Activated T-helper 17 cell treated with anti-CD3 and anti-CD28 coated beads, Interleukin-2, amount 50 U/mL, for 72 hours (primary cell): ENCODE measurements at regions not wholly inside any gene's neighbourhood (a gene's known extent, or its start where the extent isn't known, plus 50 kb on each side); places are given as distances from the start of the nearest gene placed in this dataset.

Source experiments
- ATAC-seq: fragments of 150-1000 bp; cut with Tn5 transposase; replicated peaks from 2 replicates; pipeline ENCODE4 v1.10.0; 2021; ENCODE audit warnings: mild to moderate bottlenecking, moderate library complexity
- H3K27ac Mint-ChIP-seq: one replicate; pipeline ENCODE4 v1.8.0; 2022; ENCODE audit warnings: mixed read lengths
- H3K27me3 Mint-ChIP-seq: one replicate; pipeline ENCODE4 v1.8.0; 2022; ENCODE audit warnings: mixed read lengths
- H3K36me3 Mint-ChIP-seq: one replicate; pipeline ENCODE4 v1.8.0; 2022; ENCODE audit warnings: low read depth, mild to moderate bottlenecking, mixed read lengths
- H3K4me1 Mint-ChIP-seq: one replicate; pipeline ENCODE4 v1.8.0; 2022; ENCODE audit warnings: mixed read lengths
- H3K4me3 Mint-ChIP-seq: one replicate; pipeline ENCODE4 v1.8.0; 2022; ENCODE audit warnings: mild to moderate bottlenecking, mixed read lengths
- H3K9me3 Mint-ChIP-seq: one replicate; pipeline ENCODE4 v1.8.0; 2022; ENCODE audit warnings: mixed read lengths

DNA sequence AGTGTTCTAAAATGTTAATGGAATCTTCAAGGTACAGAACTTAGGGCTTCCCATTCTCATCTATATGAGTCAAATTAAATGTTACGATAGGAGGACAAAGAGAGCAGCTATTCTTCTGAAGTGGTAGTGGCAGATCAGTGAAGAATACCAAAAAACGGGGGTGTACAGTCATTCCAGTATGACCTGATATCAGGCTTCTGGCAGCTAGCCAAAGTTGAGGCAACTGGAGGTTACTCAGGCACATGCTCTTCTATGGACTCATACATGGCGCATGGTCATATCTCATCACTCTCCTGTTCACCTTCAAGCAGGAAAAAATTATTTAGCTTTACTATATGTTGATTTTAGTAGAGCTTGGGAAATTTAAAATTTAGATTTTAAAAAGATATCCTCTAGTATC is 1608.8 kb downstream of the GRIK2 start:
- H3K9me3 Mint-ChIP-seq: peaks cover 10% of the 10 kb centered on the region
- no peaks in the 10 kb centered on the region for H3K36me3 Mint-ChIP-seq
- H3K27me3 Mint-ChIP-seq: no peaks in the 10 kb centered on the region

DNA sequence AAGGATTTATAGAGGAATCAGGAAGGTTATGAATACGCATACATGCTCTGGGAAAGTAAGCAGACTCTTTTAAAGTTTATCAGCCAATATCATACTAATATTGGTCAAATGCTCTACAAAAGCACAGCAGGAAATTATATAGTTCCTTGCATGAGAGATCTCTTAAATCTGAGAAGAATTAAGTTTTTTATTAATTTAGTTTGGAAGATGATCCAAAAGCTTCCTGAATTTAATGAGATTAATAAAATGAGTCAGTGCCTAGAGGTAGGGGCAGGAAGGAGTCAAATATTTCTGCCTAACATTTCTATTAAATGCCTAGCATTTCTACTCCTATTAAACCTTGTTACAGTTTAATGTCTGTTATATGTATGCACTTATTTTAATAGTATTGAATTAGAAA is 1608.2 kb downstream of the GRIK2 start:
- H3K4me1 Mint-ChIP-seq: no peaks in the 10 kb centered on the region

More for the DNA sequence above, 1608.8 kb downstream of the GRIK2 start:
- no peak for ATAC-seq
- no peak overlapping the region for H3K27ac Mint-ChIP-seq
- no peak overlapping the region for H3K4me3 Mint-ChIP-seq
- H3K4me1 Mint-ChIP-seq: no peaks in the 10 kb centered on the region

GRCh38 chr6:103000688-103001087 is 1607.2 kb downstream of the GRIK2 start:
- no peaks in the 10 kb centered on the region for H3K27me3 Mint-ChIP-seq
- H3K9me3 Mint-ChIP-seq: peaks cover 7% of the 10 kb centered on the region
- no peak overlapping the region for H3K4me3 Mint-ChIP-seq
- ATAC-seq: no peak
- no peaks in the 10 kb centered on the region for H3K36me3 Mint-ChIP-seq
- no peak overlapping the region for H3K27ac Mint-ChIP-seq
- no peaks in the 10 kb centered on the region for H3K4me1 Mint-ChIP-seq

More for the DNA sequence above, 1608.2 kb downstream of the GRIK2 start:
- H3K27ac Mint-ChIP-seq: no peak overlapping the region
- H3K4me3 Mint-ChIP-seq: no peak overlapping the region
- H3K36me3 Mint-ChIP-seq: no peaks in the 10 kb centered on the region
- H3K27me3 Mint-ChIP-seq: no peaks in the 10 kb centered on the region
- no peak for ATAC-seq
- H3K9me3 Mint-ChIP-seq: peaks cover 10% of the 10 kb centered on the region

- Mint-ChIP-seq H3K4me1 (no peaks in the 10 kb centered on the region), H3K9me3 (peaks cover 3% of the 10 kb centered on the region), H3K36me3 (no peaks in the 10 kb centered on the region), H3K4me3 (no peak overlapping the region), H3K27ac (no peak overlapping the region), H3K27me3 (no peaks in the 10 kb centered on the region)
- ATAC-seq: no peak
Measured at GRCh38 chr6:102995491-102995890, 1602.0 kb downstream of the GRIK2 start.

GRCh38 chr6:102994866-102995265 is 1601.4 kb downstream of the GRIK2 start:
- no peaks in the 10 kb centered on the region for H3K4me1 Mint-ChIP-seq
- H3K36me3 Mint-ChIP-seq: no peaks in the 10 kb centered on the region
- H3K27ac Mint-ChIP-seq: no peak overlapping the region
- H3K9me3 Mint-ChIP-seq: peaks cover 3% of the 10 kb centered on the region
- ATAC-seq: no peak
- no peaks in the 10 kb centered on the region for H3K27me3 Mint-ChIP-seq
- H3K4me3 Mint-ChIP-seq: no peak overlapping the region

GRCh38 chr6:102986086-102986485 is 1592.6 kb downstream of the GRIK2 start:
- Mint-ChIP-seq H3K4me3 (no peak overlapping the region), H3K9me3 (no peaks in the 10 kb centered on the region), H3K4me1 (no peaks in the 10 kb centered on the region), H3K27me3 (no peaks in the 10 kb centered on the region), H3K36me3 (no peaks in the 10 kb centered on the region), H3K27ac (no peak overlapping the region)
- no peak for ATAC-seq

- Mint-ChIP-seq H3K27me3 (no peaks in the 10 kb centered on the region), H3K36me3 (no peaks in the 10 kb centered on the region), H3K4me3 (no peak overlapping the region), H3K9me3 (no peaks in the 10 kb centered on the region), H3K4me1 (no peaks in the 10 kb centered on the region), H3K27ac (no peak overlapping the region)
- no peak for ATAC-seq
Measured at GRCh38 chr6:102984357-102984756, 1590.8 kb downstream of the GRIK2 start.

DNA sequence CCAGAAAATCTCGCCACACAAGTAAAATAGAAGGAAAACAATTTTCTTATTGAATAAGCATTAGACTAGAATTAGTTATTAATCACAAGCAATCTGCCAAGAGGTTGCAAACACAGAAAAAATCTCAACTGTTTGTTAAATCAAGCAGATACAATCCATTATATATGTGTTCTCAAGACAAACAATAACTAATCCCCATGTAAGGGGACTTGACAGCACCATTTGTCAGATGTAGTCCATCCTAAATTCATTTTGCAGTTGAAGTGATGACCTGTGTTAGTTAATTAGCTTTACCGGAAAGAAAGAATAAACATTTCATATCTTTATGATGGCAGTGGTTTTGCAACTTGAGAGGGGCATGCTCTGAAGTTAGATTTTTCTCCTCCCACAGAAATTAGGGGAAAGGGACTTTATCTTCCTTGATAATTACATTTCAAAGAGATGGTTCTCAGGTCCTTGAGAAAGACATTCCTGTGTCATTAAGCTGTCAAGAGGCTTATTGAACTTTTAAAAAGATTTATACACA is 1588.0 kb downstream of the GRIK2 start:
- no peaks in the 10 kb centered on the region for H3K27me3 Mint-ChIP-seq
- H3K4me1 Mint-ChIP-seq: no peaks in the 10 kb centered on the region
- no peak overlapping the region for H3K27ac Mint-ChIP-seq
- H3K4me3 Mint-ChIP-seq: no peak overlapping the region
- H3K9me3 Mint-ChIP-seq: peaks cover 1% of the 10 kb centered on the region
- H3K36me3 Mint-ChIP-seq: no peaks in the 10 kb centered on the region
- no peak for ATAC-seq

- Mint-ChIP-seq H3K4me1 (no peaks in the 10 kb centered on the region), H3K27ac (no peak overlapping the region), H3K27me3 (no peaks in the 10 kb centered on the region), H3K9me3 (peaks cover 7% of the 10 kb centered on the region), H3K36me3 (no peaks in the 10 kb centered on the region), H3K4me3 (no peak overlapping the region)
- no peak for ATAC-seq
Measured at GRCh38 chr6:102980951-102981350, 1587.4 kb downstream of the GRIK2 start.

DNA sequence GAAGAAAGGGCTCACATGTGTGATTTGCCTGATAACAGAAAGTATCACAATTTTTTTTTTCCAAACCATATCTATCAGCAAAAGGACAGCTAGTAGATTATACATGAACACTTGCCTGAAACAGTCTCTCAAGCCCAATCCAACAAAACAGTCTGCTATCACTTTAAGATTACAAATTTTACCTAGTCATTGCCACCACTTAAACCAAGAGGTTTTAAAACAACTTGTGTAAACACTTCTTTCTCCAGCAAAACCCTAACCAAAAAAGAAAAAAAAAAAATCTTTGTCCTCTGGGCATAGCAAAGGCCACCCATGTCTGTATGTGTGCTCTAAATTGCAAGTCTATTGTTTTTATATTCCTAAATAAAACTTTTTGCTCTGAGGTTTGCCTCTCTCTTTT is 1568.4 kb downstream of the GRIK2 start:
- ATAC-seq: no peak
- Mint-ChIP-seq H3K27ac (no peak overlapping the region), H3K4me3 (no peak overlapping the region), H3K4me1 (no peaks in the 10 kb centered on the region), H3K36me3 (no peaks in the 10 kb centered on the region), H3K27me3 (no peaks in the 10 kb centered on the region), H3K9me3 (peaks cover 1% of the 10 kb centered on the region)

- H3K27me3 Mint-ChIP-seq: no peaks in the 10 kb centered on the region
- H3K4me3 Mint-ChIP-seq: no peak overlapping the region
- H3K27ac Mint-ChIP-seq: no peak overlapping the region
- no peaks in the 10 kb centered on the region for H3K4me1 Mint-ChIP-seq
- H3K36me3 Mint-ChIP-seq: no peaks in the 10 kb centered on the region
- no peak for ATAC-seq
- no peaks in the 10 kb centered on the region for H3K9me3 Mint-ChIP-seq
Measured at GRCh38 chr6:102950967-102951366, 1557.5 kb downstream of the GRIK2 start.

DNA sequence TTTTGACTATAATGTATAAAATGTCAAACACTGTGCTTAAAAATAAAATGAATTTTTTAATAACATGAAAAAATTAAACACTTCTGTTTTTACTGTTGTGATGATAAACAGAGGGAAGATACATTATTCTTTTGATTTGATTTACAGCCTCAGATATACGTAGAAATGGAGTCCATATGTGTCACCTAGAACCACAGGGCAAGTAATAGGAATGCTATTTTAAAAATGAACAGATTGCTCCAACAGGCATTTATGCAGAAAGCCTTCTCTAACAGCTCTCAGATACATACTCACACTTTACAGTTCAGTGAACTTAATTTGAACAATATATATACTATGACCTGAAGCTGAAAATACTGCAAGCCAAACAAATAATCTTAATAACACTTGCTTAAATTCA is 1551.0 kb downstream of the GRIK2 start:
- no peak for ATAC-seq

GRCh38 chr6:102942206-102942605 is 1548.7 kb downstream of the GRIK2 start:
- H3K27ac Mint-ChIP-seq: no peak overlapping the region
- no peak overlapping the region for H3K4me3 Mint-ChIP-seq
- no peaks in the 10 kb centered on the region for H3K36me3 Mint-ChIP-seq
- no peak for ATAC-seq
- no peaks in the 10 kb centered on the region for H3K27me3 Mint-ChIP-seq
- no peaks in the 10 kb centered on the region for H3K4me1 Mint-ChIP-seq
- H3K9me3 Mint-ChIP-seq: no peaks in the 10 kb centered on the region

More for the DNA sequence above, 1551.0 kb downstream of the GRIK2 start:
- Mint-ChIP-seq H3K27me3 (no peaks in the 10 kb centered on the region), H3K36me3 (no peaks in the 10 kb centered on the region), H3K4me1 (no peaks in the 10 kb centered on the region), H3K4me3 (no peak overlapping the region), H3K9me3 (no peaks in the 10 kb centered on the region), H3K27ac (no peak overlapping the region)

DNA sequence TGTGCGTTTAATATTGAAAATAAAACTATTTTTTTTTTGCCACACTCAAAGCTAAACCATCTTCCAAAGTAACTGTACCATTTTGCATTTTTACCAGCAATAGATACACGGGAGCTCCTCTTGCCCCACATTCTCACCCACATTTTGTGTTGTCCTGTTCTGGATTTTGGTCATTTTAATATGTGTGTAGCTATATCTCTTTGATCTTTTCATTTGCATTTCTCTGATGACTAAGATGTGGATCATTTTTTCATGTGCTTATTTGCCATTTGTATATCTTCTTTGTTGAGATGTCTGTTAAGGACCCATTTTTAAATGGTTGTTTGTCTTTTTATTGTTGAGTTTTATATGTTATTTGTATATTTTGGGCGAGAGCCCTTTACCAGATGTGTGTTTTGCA is 1543.5 kb downstream of the GRIK2 start:
- Mint-ChIP-seq H3K4me3 (no peak overlapping the region), H3K4me1 (no peaks in the 10 kb centered on the region), H3K9me3 (peaks cover 3% of the 10 kb centered on the region), H3K36me3 (no peaks in the 10 kb centered on the region), H3K27me3 (no peaks in the 10 kb centered on the region), H3K27ac (no peak overlapping the region)
- ATAC-seq: no peak

- Mint-ChIP-seq H3K4me3 (no peak overlapping the region), H3K36me3 (no peaks in the 10 kb centered on the region), H3K27me3 (no peaks in the 10 kb centered on the region), H3K4me1 (no peaks in the 10 kb centered on the region), H3K9me3 (no peaks in the 10 kb centered on the region), H3K27ac (no peak overlapping the region)
- ATAC-seq: no peak
Measured at GRCh38 chr6:102928109-102928508, 1534.6 kb downstream of the GRIK2 start.

GRCh38 chr6:102918161-102918560 is 1524.7 kb downstream of the GRIK2 start:
- Mint-ChIP-seq H3K27ac (no peak overlapping the region), H3K9me3 (peaks cover 11% of the 10 kb centered on the region), H3K4me3 (no peak overlapping the region), H3K27me3 (no peaks in the 10 kb centered on the region), H3K36me3 (no peaks in the 10 kb centered on the region), H3K4me1 (no peaks in the 10 kb centered on the region)
- ATAC-seq: no peak
